SU-DHL-6 (cell line): ENCODE measurements at regions not wholly inside any gene's neighbourhood (a gene's known extent, or its start where the extent isn't known, plus 50 kb on each side); places are given as distances from the start of the nearest gene placed in this dataset.

Experiments used
- H2AFZ ChIP-seq: fragments of 200-600 bp; sonication (generic); 2 replicates; pipeline ENCODE4 v1.6.1; 2014; ENCODE audit warnings: low read depth, mild to moderate bottlenecking, moderate library complexity, mixed read lengths, antibody characterized with exemption, low read length; ENCODE audit not compliant: severe bottlenecking
- H3F3A ChIP-seq: fragments of 200-600 bp; shearing (Covaris generic); 2 replicates; pipeline ENCODE4 v1.6.0; 2016; ENCODE audit warnings: antibody characterized with exemption, mild to moderate bottlenecking; ENCODE audit not compliant: insufficient read depth
- H3K27ac ChIP-seq: fragments of 200-600 bp; sonication (generic); 2 replicates; pipeline ENCODE4 v1.5.1; 2016; ENCODE audit warnings: low read depth, mild to moderate bottlenecking, low read length, moderate library complexity, mixed read lengths
- H3K27me3 ChIP-seq: fragments of 200-600 bp; sonication (generic), shearing (Covaris generic); 2 replicates; pipeline ENCODE4 v1.6.0; 2014; ENCODE audit warnings: mild to moderate bottlenecking, low read length
- H3K36me3 ChIP-seq: fragments of 200-600 bp; sonication (generic); 2 replicates; pipeline ENCODE4 v1.6.1; 2014; ENCODE audit warnings: mild to moderate bottlenecking, low read length, mixed read lengths
- H3K4me2 ChIP-seq: fragments of 300-600, 200-600 bp; shearing (Covaris generic), sonication (generic); 2 replicates; pipeline ENCODE4 v1.6.0; 2014; ENCODE audit warnings: low read length, low read depth, mild to moderate bottlenecking; ENCODE audit not compliant: poor library complexity, severe bottlenecking
- H3K4me3 ChIP-seq: fragments of 200-600 bp; sonication (generic); 2 replicates; pipeline ENCODE4 v1.5.1; 2014; ENCODE audit warnings: antibody characterized with exemption, low read length, mild to moderate bottlenecking, mixed read lengths; ENCODE audit not compliant: insufficient read depth, poor library complexity, severe bottlenecking
- H3K79me2 ChIP-seq: fragments of 200-600 bp; sonication (generic); 2 replicates; pipeline ENCODE4 v1.6.1; 2014; ENCODE audit warnings: mild to moderate bottlenecking, low read length, moderate library complexity; ENCODE audit not compliant: insufficient read depth
- H3K9ac ChIP-seq: fragments of 200-600 bp; sonication (generic); 2 replicates; pipeline ENCODE4 v1.7.0; 2014; ENCODE audit warnings: mild to moderate bottlenecking, low read length
- H3K9me2 ChIP-seq: fragments of 200-600 bp; sonication (generic); replicated peaks from 2 replicates; pipeline ENCODE4 v1.6.1; 2014; ENCODE audit warnings: low read length; ENCODE audit not compliant: insufficient read depth
- H3K9me3 ChIP-seq: fragments of 200-600 bp; sonication (generic); 2 replicates; pipeline ENCODE4 v1.6.1; 2014; ENCODE audit warnings: low read length, mixed read lengths; ENCODE audit not compliant: insufficient read depth
- H4K20me1 ChIP-seq: fragments of 200-600 bp; sonication (generic); 2 replicates; pipeline ENCODE4 v1.6.1; 2014; ENCODE audit warnings: low read depth, mild to moderate bottlenecking, antibody characterized with exemption, low read length, moderate library complexity, mixed read lengths
- CTCF ChIP-seq: fragments of 200-600 bp; sonication (generic); IDR thresholded peaks from one replicate; pipeline ENCODE4 v1.5.1; 2017; ENCODE audit warnings: antibody characterized with exemption, mild to moderate bottlenecking, low read length, moderate library complexity; ENCODE audit not compliant: insufficient read depth, poor library complexity, severe bottlenecking
- EZH2phosphoT487 ChIP-seq: fragments of 200-600 bp; sonication (generic), shearing (Covaris generic); conservative IDR thresholded peaks from 2 replicates; pipeline ENCODE4 v1.6.1; 2018; ENCODE audit warnings: mild to moderate bottlenecking, antibody characterized with exemption, low read length, moderate library complexity, mixed read lengths

DNA sequence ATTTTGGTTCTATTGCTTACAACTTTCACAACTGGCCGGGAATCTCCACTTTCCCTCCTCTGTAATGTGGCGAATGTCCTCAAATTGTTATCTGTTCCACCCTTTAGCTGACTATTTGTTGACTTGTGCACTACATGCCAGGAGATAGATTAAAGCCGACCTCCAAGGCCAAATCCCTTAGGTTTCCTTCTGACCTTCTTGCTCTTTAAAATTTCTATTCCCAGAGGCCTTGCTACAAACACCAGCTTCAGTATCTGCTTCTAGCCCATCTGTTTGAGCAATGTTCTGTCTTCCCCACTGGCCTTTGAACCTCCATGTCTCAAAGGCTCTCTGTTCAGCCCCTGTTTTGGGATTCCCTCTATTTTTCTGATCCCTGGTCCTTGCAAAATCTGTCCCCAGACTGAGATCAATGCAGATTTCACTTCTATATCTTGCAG, 426.2 kb downstream of the LRATD1 start:
- Histone ChIP-seq H3K9ac (no peak overlapping the region), H3K4me2 (no peak overlapping the region), H2AFZ (no peak overlapping the region), H3K4me3 (no peak overlapping the region), H3K36me3 (no peaks in the 10 kb centered on the region), H3F3A (no peaks in the 10 kb centered on the region), H3K79me2 (no peaks in the 10 kb centered on the region), H3K27ac (no peak overlapping the region), H3K9me2 (no peaks in the 10 kb centered on the region), H3K9me3 (no peaks in the 10 kb centered on the region), H3K27me3 (no peaks in the 10 kb centered on the region), H4K20me1 (no peaks in the 10 kb centered on the region)
- no peak for TF ChIP-seq EZH2phosphoT487
- TF ChIP-seq CTCF: no peak

GRCh38 chr2:15059870-15060512, 427.5 kb downstream of the LRATD1 start:
- Histone ChIP-seq H3K27me3 (no peaks in the 10 kb centered on the region), H3K79me2 (no peaks in the 10 kb centered on the region), H3K4me3 (no peak overlapping the region), H2AFZ (no peak overlapping the region), H3K36me3 (no peaks in the 10 kb centered on the region; the same call in 1 of the 2 replicates), H4K20me1 (no peaks in the 10 kb centered on the region), H3K9me3 (no peaks in the 10 kb centered on the region), H3F3A (no peaks in the 10 kb centered on the region), H3K4me2 (no peak overlapping the region), H3K9ac (no peak overlapping the region), H3K27ac (no peak overlapping the region), H3K9me2 (no peaks in the 10 kb centered on the region)
- TF ChIP-seq CTCF (no peak), EZH2phosphoT487 (no peak)

DNA sequence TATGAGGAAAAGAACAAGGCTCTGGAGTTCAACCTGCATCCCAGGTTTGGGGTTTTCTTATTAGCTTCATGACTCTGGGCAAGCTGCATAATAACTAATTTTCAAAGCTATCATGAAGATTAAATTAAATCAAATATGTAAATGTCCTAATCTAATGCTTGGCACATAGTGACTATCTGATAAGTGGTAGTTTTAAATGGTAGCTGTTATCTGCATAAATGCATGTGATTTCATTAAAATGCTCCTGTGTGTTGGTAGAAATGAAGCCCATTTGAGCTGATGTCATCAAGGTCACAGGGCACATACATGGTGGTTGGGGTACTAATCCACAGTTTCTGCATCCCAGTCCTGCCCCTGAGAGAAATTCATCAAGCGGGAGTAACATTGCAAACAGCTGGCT, 428.8 kb downstream of the LRATD1 start:
- Histone ChIP-seq H4K20me1 (no peaks in the 10 kb centered on the region), H2AFZ (no peak overlapping the region), H3K36me3 (no peaks in the 10 kb centered on the region; the same call in 1 of the 2 replicates), H3F3A (no peaks in the 10 kb centered on the region), H3K79me2 (no peaks in the 10 kb centered on the region), H3K4me3 (no peak overlapping the region), H3K9me2 (no peaks in the 10 kb centered on the region), H3K9me3 (no peaks in the 10 kb centered on the region), H3K27me3 (no peaks in the 10 kb centered on the region), H3K9ac (no peak overlapping the region), H3K4me2 (no peak overlapping the region), H3K27ac (no peak overlapping the region)
- TF ChIP-seq EZH2phosphoT487 (no peak), CTCF (no peak)
